Neural crest cell (in vitro differentiated cells): ENCODE measurements at regions not wholly inside any gene's neighbourhood (a gene's known extent, or its start where the extent isn't known, plus 50 kb on each side); places are given as distances from the start of the nearest gene placed in this dataset.
"Not testable (repeated sequence)": the region's sequence is repeated elsewhere in the genome, so short reads cannot be mapped to it uniquely, and the experiment has no call there.

Experiments
- DNase-seq: peaks from one replicate; pipeline ENCODE4 v3.0.0; 2021; ENCODE audit warnings: low read depth, mixed read lengths, low spot score
- H3K27ac Mint-ChIP-seq: one replicate; pipeline ENCODE4 v1.8.0; 2021; ENCODE audit warnings: mild to moderate bottlenecking, mixed read lengths; ENCODE audit not compliant: unreplicated experiment
- H3K27me3 Mint-ChIP-seq: 2 replicates; pipeline ENCODE4 v1.8.0; 2021; ENCODE audit warnings: low read depth, mild to moderate bottlenecking, mixed read lengths
- H3K36me3 Mint-ChIP-seq: 2 replicates; pipeline ENCODE4 v1.8.0; 2021; ENCODE audit warnings: low read depth, mild to moderate bottlenecking, mixed read lengths
- H3K4me1 Mint-ChIP-seq: 2 replicates; pipeline ENCODE4 v1.8.0; 2021; ENCODE audit warnings: mixed read lengths
- H3K4me3 Mint-ChIP-seq: one replicate; pipeline ENCODE4 v1.8.0; 2021; ENCODE audit warnings: mild to moderate bottlenecking, mixed read lengths
- H3K9me3 Mint-ChIP-seq: 2 replicates; pipeline ENCODE4 v1.8.0; 2021; ENCODE audit warnings: mixed read lengths
- CTCF ChIP-seq: fragments of 200-600 bp; sonication (generic); conservative IDR thresholded peaks from 2 replicates; pipeline ENCODE4 v1.5.0; 2021; ENCODE audit warnings: antibody characterized with exemption, mild to moderate bottlenecking

GRCh38 chr19:30682146-30682998 lies 310.2 kb downstream of the ZNF536 start:
- Mint-ChIP-seq H3K9me3 (no peaks in the 10 kb centered on the region), H3K4me1 (peaks cover 9% of the 10 kb centered on the region), H3K27ac (no peak overlapping the region), H3K27me3 (peaks cover 10% of the 10 kb centered on the region), H3K4me3 (no peak overlapping the region), H3K36me3 (no peaks in the 10 kb centered on the region)
- no peak for TF ChIP-seq CTCF
- DNase-seq: no peak

DNA sequence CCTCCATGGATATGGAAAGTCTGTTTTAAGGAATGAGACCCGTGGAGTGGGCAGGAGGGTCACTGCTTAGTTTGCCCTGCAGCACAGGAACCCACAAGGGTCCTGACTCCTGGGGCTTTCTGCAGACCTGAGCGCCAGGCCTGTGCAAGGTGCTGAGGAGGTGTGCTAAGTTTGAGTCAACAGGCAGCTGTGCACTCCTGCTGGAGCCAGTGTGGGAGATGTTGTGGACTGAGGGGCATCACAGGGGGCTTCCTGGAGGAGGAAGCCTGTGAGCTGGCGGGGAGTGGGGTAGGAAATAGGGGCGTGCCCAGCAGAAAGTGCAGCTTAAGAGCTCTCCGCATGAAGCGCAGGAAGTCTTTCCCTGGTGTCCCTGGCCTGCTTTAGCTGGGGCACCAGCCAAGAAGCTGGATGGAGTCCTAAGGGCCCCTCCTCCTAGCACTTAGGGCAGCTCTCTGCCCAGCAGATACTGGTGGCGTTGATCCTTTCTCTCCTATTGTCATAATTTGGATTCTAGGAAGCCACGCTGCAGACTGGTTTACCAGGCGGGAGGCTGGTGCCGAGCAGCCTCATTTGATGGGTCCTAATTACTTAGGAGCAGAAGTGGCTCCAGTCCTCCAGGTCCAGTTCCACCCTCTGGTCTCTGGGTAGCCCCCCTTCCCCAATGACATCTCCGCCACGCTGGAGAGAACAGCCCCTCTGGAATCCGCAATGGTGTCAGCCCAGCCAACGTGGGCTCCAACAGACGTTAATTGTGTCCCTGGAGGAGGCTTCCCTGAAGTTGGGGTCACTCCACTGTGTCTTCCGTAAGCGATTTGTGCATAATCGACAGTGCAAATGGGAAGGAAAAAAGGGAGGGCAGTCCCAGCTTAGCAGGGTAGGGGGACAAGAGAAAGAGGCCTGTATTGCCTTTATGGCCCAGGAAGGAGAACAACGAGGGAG lies 309.2 kb downstream of the ZNF536 start:
- TF ChIP-seq CTCF: no peak
- Mint-ChIP-seq H3K27ac (no peak overlapping the region), H3K27me3 (peaks cover 10% of the 10 kb centered on the region), H3K36me3 (no peaks in the 10 kb centered on the region), H3K9me3 (no peaks in the 10 kb centered on the region), H3K4me3 (no peak overlapping the region), H3K4me1 (peaks cover 9% of the 10 kb centered on the region)
- no peak for DNase-seq

DNA sequence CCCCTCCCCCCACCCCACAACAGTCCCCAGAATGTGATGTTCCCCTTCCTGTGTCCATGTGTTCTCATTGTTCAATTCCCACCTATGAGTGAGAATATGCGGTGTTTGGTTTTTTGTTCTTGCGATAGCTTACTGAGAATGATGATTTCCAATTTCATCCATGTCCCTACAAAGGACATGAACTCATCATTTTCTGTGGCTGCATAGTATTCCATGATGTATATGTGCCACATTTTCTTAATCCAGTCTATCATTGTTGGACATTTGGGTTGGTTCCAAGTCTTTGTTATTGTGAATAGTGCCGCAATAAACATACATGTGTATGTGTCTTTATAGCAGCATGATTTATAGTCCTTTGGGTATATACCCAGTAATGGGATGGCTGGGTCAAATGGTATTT lies 308.2 kb downstream of the ZNF536 start:
- H3K27me3 Mint-ChIP-seq: peaks cover 12% of the 10 kb centered on the region
- not testable (repeated sequence) for H3K36me3 Mint-ChIP-seq, H3K4me3 Mint-ChIP-seq, H3K27ac Mint-ChIP-seq, H3K4me1 Mint-ChIP-seq, DNase-seq, H3K9me3 Mint-ChIP-seq

DNA sequence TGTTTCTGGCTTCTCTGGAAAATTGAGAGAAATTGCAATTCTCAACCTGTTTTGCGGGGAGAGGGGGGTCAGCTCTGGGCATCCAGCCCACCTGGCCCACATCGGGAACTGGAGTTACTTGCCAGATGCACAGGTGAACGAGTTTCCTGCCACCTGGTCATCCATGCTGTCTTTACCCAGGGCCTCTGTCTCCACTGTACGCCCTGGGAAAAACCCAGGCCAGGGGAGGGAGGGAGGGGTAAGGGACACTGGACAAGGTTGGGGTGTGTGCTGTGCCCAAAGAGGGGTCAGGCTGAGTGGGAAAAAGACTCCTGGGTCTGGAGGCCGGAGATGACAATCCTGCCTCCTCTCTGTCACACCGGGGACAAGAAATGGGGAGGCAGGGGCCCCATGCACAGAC lies 307.6 kb downstream of the ZNF536 start:
- no peak for DNase-seq
- H3K36me3 Mint-ChIP-seq: no peaks in the 10 kb centered on the region
- no peak overlapping the region for H3K4me3 Mint-ChIP-seq
- TF ChIP-seq CTCF: no peak
- peaks cover 9% of the 10 kb centered on the region for H3K4me1 Mint-ChIP-seq
- no peak overlapping the region for H3K27ac Mint-ChIP-seq
- peaks cover 15% of the 10 kb centered on the region for H3K27me3 Mint-ChIP-seq
- H3K9me3 Mint-ChIP-seq: no peaks in the 10 kb centered on the region

DNA sequence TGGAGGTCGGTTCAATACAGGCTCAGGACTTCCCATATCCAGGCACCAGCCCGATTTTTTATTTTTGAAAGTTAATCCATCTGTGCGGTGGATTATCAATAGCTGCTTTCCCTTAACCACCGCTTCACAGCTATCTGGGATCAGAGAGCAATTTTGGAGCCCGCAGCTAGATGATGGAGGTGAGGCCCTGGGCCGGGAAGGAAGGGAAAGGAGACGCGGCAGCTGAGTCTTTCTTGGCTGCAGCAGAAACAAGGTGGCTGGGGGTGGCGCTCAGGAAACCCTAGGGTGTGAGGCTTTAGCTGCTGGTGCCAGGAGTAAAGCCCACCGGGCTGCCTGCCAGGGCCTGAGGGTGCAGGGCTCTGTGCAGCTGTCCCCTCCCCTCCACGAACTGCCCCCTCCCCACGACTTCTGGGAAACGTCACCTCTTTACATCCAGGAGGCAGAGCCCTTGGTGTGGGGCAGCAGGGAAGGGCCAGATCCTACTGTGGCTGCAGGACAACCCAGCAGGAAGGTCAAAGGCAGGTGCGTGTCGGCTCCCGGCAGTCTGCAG lies 307.0 kb downstream of the ZNF536 start:
- no peaks in the 10 kb centered on the region for H3K36me3 Mint-ChIP-seq
- TF ChIP-seq CTCF: no peak
- no peak overlapping the region for H3K4me3 Mint-ChIP-seq
- peaks cover 9% of the 10 kb centered on the region for H3K4me1 Mint-ChIP-seq
- H3K27me3 Mint-ChIP-seq: peaks cover 20% of the 10 kb centered on the region
- H3K27ac Mint-ChIP-seq: no peak overlapping the region
- DNase-seq: no peak
- no peaks in the 10 kb centered on the region for H3K9me3 Mint-ChIP-seq
